ENCODE measurements at regions not wholly inside any gene's neighbourhood (a gene's known extent, or its start where the extent isn't known, plus 50 kb on each side); places are given as distances from the start of the nearest gene placed in this dataset.

GRCh38 chr15:29535952-29536351 is 266.3 kb upstream of the NSMCE3 start:
- no peak for TF ChIP-seq CTCF (IDR thresholded peaks at IDR 0.05)
- no peak for TF ChIP-seq POLR2A (IDR thresholded peaks at IDR 0.05; ENCODE audit: low read depth)
- no peak for TF ChIP-seq POLR2AphosphoS5 (IDR thresholded peaks at IDR 0.05)
- no peak for TF ChIP-seq EP300 (IDR thresholded peaks at IDR 0.05)
